ENCODE measurements at regions not wholly inside any gene's neighbourhood (a gene's known extent, or its start where the extent isn't known, plus 50 kb on each side); places are given as distances from the start of the nearest gene placed in this dataset.

- H3K4me3 ChIP-seq (ENCODE audit: low read depth, low read length) = no peak overlapping the region
- no peak for DNase-seq (ENCODE audit: low read depth)
- TF ChIP-seq CTCF (IDR thresholded peaks at IDR 0.05; ENCODE audit: insufficient read depth, low read depth, low read length) = no peak
Measured at GRCh38 chr4:35253331-35253730, 991.0 kb downstream of the ARAP2 start.

- no peak for TF ChIP-seq CTCF (IDR thresholded peaks at IDR 0.05; ENCODE audit: insufficient read depth, low read depth, low read length)
- DNase-seq (ENCODE audit: low read depth) = no peak
- H3K4me3 ChIP-seq (ENCODE audit: low read depth, low read length) = no peak overlapping the region
Measured at GRCh38 chr4:35286434-35286833, 957.9 kb downstream of the ARAP2 start.

GRCh38 chr4:35300996-35301774, 943.1 kb downstream of the ARAP2 start:
- H3K4me3 ChIP-seq (ENCODE audit: low read depth, low read length) = no peak overlapping the region
- no peak for TF ChIP-seq CTCF (IDR thresholded peaks at IDR 0.05; ENCODE audit: insufficient read depth, low read depth, low read length)
- no peak for DNase-seq (ENCODE audit: low read depth)

GRCh38 chr4:35315419-35315818, 928.9 kb downstream of the ARAP2 start:
- DNase-seq (ENCODE audit: low read depth) = no peak
- TF ChIP-seq CTCF (IDR thresholded peaks at IDR 0.05; ENCODE audit: insufficient read depth, low read depth, low read length) = no peak
- H3K4me3 ChIP-seq (ENCODE audit: low read depth, low read length) = no peak overlapping the region

DNA sequence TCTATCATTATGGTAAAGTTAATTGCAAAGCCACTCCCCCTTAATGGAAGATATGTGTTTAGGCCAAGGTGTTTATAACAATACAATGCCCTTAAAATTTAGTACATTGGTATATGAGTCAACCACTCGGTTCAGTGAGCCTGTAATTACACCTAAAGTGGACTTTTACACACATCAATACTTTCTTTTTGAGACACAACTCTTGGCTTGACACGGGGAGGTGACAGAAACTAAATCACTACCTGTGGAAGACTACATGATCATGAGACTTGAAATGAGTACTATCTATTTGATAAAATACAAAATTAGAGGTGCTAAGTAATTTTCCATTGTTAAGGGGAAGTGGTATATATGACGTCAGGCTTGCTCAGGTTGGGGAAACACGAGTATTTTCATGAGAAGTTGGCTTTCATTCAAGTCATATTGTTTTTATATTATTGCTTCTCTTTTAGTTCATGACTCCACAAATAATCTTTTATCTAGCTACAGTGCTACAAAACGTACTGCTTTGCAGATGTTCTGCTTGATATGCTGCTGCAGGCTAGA, 918.3 kb downstream of the ARAP2 start:
- DNase-seq (ENCODE audit: low read depth) = no peak
- TF ChIP-seq CTCF (IDR thresholded peaks at IDR 0.05; ENCODE audit: insufficient read depth, low read depth, low read length) = no peak
- no peak overlapping the region for H3K4me3 ChIP-seq (ENCODE audit: low read depth, low read length)

DNA sequence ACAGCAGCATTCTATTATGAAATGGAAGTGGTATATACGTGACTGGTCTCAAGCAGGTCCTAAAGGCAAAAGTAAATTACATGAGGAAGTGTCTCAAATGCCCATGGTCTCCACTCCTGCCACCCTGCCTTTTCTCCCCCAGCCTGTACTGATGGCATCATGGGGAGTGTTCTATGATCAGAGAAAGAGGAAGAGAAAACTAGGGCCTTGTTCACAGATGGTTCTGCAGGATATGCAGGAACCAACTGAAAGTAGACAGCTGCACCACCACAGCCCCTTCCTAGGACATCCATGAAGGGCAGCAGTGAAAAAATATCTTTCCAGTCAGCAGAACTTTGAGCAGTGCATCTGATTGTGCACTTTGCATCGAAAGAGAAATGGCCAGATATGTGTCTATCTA, 901.5 kb downstream of the ARAP2 start:
- H3K4me3 ChIP-seq (ENCODE audit: low read depth, low read length) = no peak overlapping the region
- no peak for TF ChIP-seq CTCF (IDR thresholded peaks at IDR 0.05; ENCODE audit: insufficient read depth, low read depth, low read length)

More for the DNA sequence above, 901.5 kb downstream of the ARAP2 start:
- no peak for DNase-seq (ENCODE audit: low read depth)
